SK-N-SH (cell line): ENCODE measurements at regions not wholly inside any gene's neighbourhood (a gene's known extent, or its start where the extent isn't known, plus 50 kb on each side); places are given as distances from the start of the nearest gene placed in this dataset.
A peak's percentile ranks its signal among the peaks of the same experiment; 100 is the strongest.

ENCODE experiments used
- CTCF ChIA-PET: fragments of 300-600, 350-600 bp; formaldehyde crosslinking; extraction: SDS; loops from one replicate; lab custom pipeline; 2021; lab: Yijun Ruan, JAX
- POLR2A ChIA-PET: fragments of 350-600 bp; sonication (Branson Sonifier 250); formaldehyde crosslinking; extraction: SDS; loops from one replicate; lab custom pipeline; 2020; ENCODE audit warnings: antibody characterized with exemption, inconsistent platforms; lab: Yijun Ruan, JAX
- DNase-seq: peaks from one replicate; pipeline ENCODE4 v3.0.0; 2012
- H2AFZ ChIP-seq: fragments of 200-600 bp; sonication (generic); 2 replicates; pipeline ENCODE4 v1.8.1; 2016; ENCODE audit warnings: antibody characterized with exemption, mild to moderate bottlenecking, low read depth
- H3F3A ChIP-seq: fragments of 200-600 bp; sonication (generic); replicated peaks from 2 replicates; pipeline ENCODE3; 2016; ENCODE audit warnings: antibody characterized with exemption, mild to moderate bottlenecking; ENCODE audit not compliant: insufficient read depth
- H3K27ac ChIP-seq, 2 experiments: fragments of 200-500 bp in 1 of 2; fragments of 200-600 bp in 1 of 2; sonication (Bioruptor generic) in 1 of 2; sonication (generic), shearing (Covaris generic) in 1 of 2; 2 replicates each; pipeline versions ENCODE4 v1.5.1 to v1.6.1; 2014 to 2016; ENCODE audit warnings: low read depth in 2 of 2, inconsistent platforms in 1 of 2, low read length in 1 of 2, mild to moderate bottlenecking in 1 of 2, mixed read lengths in 1 of 2
- H3K27me3 ChIP-seq: fragments of 200-600 bp; sonication (generic), shearing (Covaris generic); 2 replicates; pipeline ENCODE4 v1.6.1; 2016; ENCODE audit warnings: mixed run types; ENCODE audit not compliant: insufficient read depth
- H3K36me3 ChIP-seq, 2 experiments: fragments of 200-500 bp in 1 of 2; fragments of 200-600 bp in 1 of 2; sonication (Bioruptor generic) in 1 of 2; sonication (generic) in 1 of 2; replicated peaks in 1 of 2; 2 replicates each; pipeline versions ENCODE3 to v1.5.1; 2014 to 2016; ENCODE audit warnings: low read length in 1 of 2, mild to moderate bottlenecking in 1 of 2; ENCODE audit not compliant: insufficient read depth in 2 of 2, control insufficient read depth in 1 of 2
- H3K4me1 ChIP-seq, 2 experiments: fragments of 200-500 bp in 1 of 2; fragments of 200-600 bp in 1 of 2; sonication (Bioruptor generic) in 1 of 2; sonication (generic), shearing (Covaris generic) in 1 of 2; 2 replicates each; pipeline versions ENCODE4 v1.5.1 to v1.6.1; 2014 to 2016; ENCODE audit warnings: low read depth in 1 of 2, low read length in 1 of 2, mixed run types in 1 of 2; ENCODE audit not compliant: insufficient read depth in 2 of 2, control insufficient read depth in 1 of 2
- H3K4me2 ChIP-seq: fragments of 200-600 bp; sonication (generic), shearing (Covaris generic); 2 replicates; pipeline ENCODE4 v1.6.1; 2017; ENCODE audit warnings: mixed run types
- H3K4me3 ChIP-seq, 2 experiments: fragments of 200-500 bp in 1 of 2; fragments of 200-600 bp in 1 of 2; sonication (Bioruptor generic) in 1 of 2; sonication (generic), shearing (Covaris generic) in 1 of 2; 2 replicates each; pipeline versions ENCODE4 v1.5.1 to v1.8.1; 2014 to 2016; ENCODE audit warnings: low read depth in 2 of 2, inconsistent platforms in 1 of 2, low read length in 1 of 2, mild to moderate bottlenecking in 1 of 2, mixed read lengths in 1 of 2, moderate library complexity in 1 of 2
- H3K79me2 ChIP-seq: fragments of 200-600 bp; sonication (generic); 2 replicates; pipeline ENCODE4 v1.8.1; 2017; ENCODE audit warnings: mild to moderate bottlenecking; ENCODE audit not compliant: insufficient read depth
- H3K9ac ChIP-seq: fragments of 200-600 bp; sonication (generic); 2 replicates; pipeline ENCODE4 v1.6.1; 2017; ENCODE audit warnings: mixed run types
- H3K9me2 ChIP-seq: fragments of 200-600 bp; sonication (generic); 2 replicates; pipeline ENCODE4 v1.6.1; 2017; ENCODE audit warnings: mixed run types
- H3K9me3 ChIP-seq: fragments of 200-600 bp; sonication (generic); 2 replicates; pipeline ENCODE4 v1.6.1; 2017; ENCODE audit warnings: mixed run types, mild to moderate bottlenecking, moderate library complexity
- H4K20me1 ChIP-seq: fragments of 200-600 bp; sonication (generic); 2 replicates; pipeline ENCODE4 v1.6.1; 2017; ENCODE audit warnings: mild to moderate bottlenecking, mixed run types; ENCODE audit not compliant: insufficient read depth
- EP300 ChIP-seq, 2 experiments: IDR thresholded peaks; 2 replicates each; pipeline versions ENCODE4 v1.4.0 to v1.6.1; 2012; ENCODE audit warnings: borderline replicate concordance in 1 of 2, low read depth in 1 of 2, low read length in 1 of 2
- EZH2phosphoT487 ChIP-seq: fragments of 200-600 bp; sonication (generic); IDR thresholded peaks from 2 replicates; pipeline ENCODE4 v1.6.1; 2017; ENCODE audit warnings: low read depth, mixed run types, mild to moderate bottlenecking, antibody characterized with exemption, moderate library complexity, borderline replicate concordance
- FOSL2 ChIP-seq: IDR thresholded peaks from 2 replicates; pipeline ENCODE4 v1.4.0; 2012; ENCODE audit warnings: low read depth, mild to moderate bottlenecking, moderate library complexity, borderline replicate concordance
- GABPA ChIP-seq: IDR thresholded peaks from 2 replicates; pipeline ENCODE4 v1.4.0; 2012; ENCODE audit warnings: low read depth, mild to moderate bottlenecking
- MEF2A ChIP-seq: IDR thresholded peaks from 2 replicates; pipeline ENCODE4 v1.4.0; 2012; ENCODE audit warnings: low read depth, borderline replicate concordance
- NRF1 ChIP-seq: IDR thresholded peaks from 2 replicates; pipeline ENCODE4 v1.6.1; 2012; ENCODE audit warnings: low read depth, mild to moderate bottlenecking, low read length
- RAD21 ChIP-seq: IDR thresholded peaks from 2 replicates; pipeline ENCODE4 v1.6.1; 2012; ENCODE audit warnings: mild to moderate bottlenecking, low read length
- RCOR1 ChIP-seq: fragments of 150-350 bp; IDR thresholded peaks from 2 replicates; pipeline ENCODE4 v1.6.1; 2017; ENCODE audit warnings: antibody characterized with exemption, low read length
- SMC3 ChIP-seq: IDR thresholded peaks from 2 replicates; pipeline ENCODE4 v1.6.1; 2012; ENCODE audit warnings: low read depth, low read length, improper control_type of control experiment
- TEAD4 ChIP-seq: IDR thresholded peaks from 2 replicates; pipeline ENCODE4 v1.4.0; 2012; ENCODE audit warnings: mild to moderate bottlenecking, borderline replicate concordance; ENCODE audit not compliant: insufficient read depth
- USF1 ChIP-seq: IDR thresholded peaks from 2 replicates; pipeline ENCODE4 v1.4.0; 2012; ENCODE audit warnings: low read depth, borderline replicate concordance
- WGBS: methylation state at CpG from one replicate; pipeline ENCODE4 v1.1.6; 2017; ENCODE audit warnings: low lambda C conversion rate; 5-methylcytosine and 5-hydroxymethylcytosine counted together
- TF ChIP-seq, protein P1 (sequence below): IDR thresholded peaks from 2 replicates; pipeline ENCODE4 v1.4.0; 2012; ENCODE audit warnings: low read depth

- no peak for TF ChIP-seq EZH2phosphoT487
- TF ChIP-seq EP300 (IDR thresholded peaks at IDR 0.05; ENCODE audit: borderline replicate concordance in 1 of 2, low read depth in 1 of 2, low read length in 1 of 2), result no peak
- no peak for TF ChIP-seq GABPA
- TF ChIP-seq FOSL2, result no peak
- TF ChIP-seq RCOR1, result no peak
- TF ChIP-seq, all 33 proteins: peak for 0
- peaks cover 9% of the 10 kb centered on the region; the same call in 1 of the 2 replicates for H3K27me3 ChIP-seq
- H3K4me3 ChIP-seq, result no peak overlapping the region
- POLR2A ChIA-PET, result no interaction called here
- H3F3A ChIP-seq, result no peaks in the 10 kb centered on the region
- DNase-seq, result no peak
- peak overlapping the region in 1 of 2 experiments; percentile 7; a peak in 1 of 4 replicates for H3K27ac ChIP-seq
- no peaks in the 10 kb centered on the region for H3K9me2 ChIP-seq
- no peak overlapping the region for H3K9ac ChIP-seq
- H3K4me1 ChIP-seq, result peaks cover 4 to 51% of the 10 kb centered on the region in 2 experiments; a peak in 3 of 4 replicates
- WGBS, result 60% methylated on average over 6 of the region's 13 CpGs
- H3K4me2 ChIP-seq, result no peak overlapping the region
- no peaks in the 10 kb centered on the region for H3K79me2 ChIP-seq
- H3K36me3 ChIP-seq, result no peaks in the 10 kb centered on the region
- CTCF ChIA-PET, result interaction anchor here (0.7 to 1.4 kb wide), 4 partner anchors 9 to 113 kb away, joined by 3 to 4 read pairs (median 4); no protein-coding TSS in a partner anchor
- no peaks in the 10 kb centered on the region for H4K20me1 ChIP-seq
- no peak overlapping the region; the same call in 1 of the 2 replicates for H2AFZ ChIP-seq
- H3K9me3 ChIP-seq, result no peaks in the 10 kb centered on the region
These were observed 183.5 kb downstream of the PHETA1 start for GRCh38 chr12:111185206-111185888.

- CTCF ChIA-PET, result interaction anchor here (1.5 kb wide), 1 partner anchor 30 kb away, joined by 3 read pairs; no protein-coding TSS in a partner anchor
- Histone ChIP-seq H3K4me2 (no peak overlapping the region), H2AFZ (no peak overlapping the region), H3K36me3 (no peaks in the 10 kb centered on the region), H3K4me1 (peaks cover 4 to 62% of the 10 kb centered on the region in 2 experiments; a peak in 3 of 4 replicates), H3K27ac (no peak overlapping the region; a peak in 1 of 4 replicates), H4K20me1 (no peaks in the 10 kb centered on the region), H3K4me3 (no peak overlapping the region), H3K9ac (no peak overlapping the region), H3K9me2 (no peaks in the 10 kb centered on the region), H3K79me2 (no peaks in the 10 kb centered on the region), H3F3A (no peaks in the 10 kb centered on the region), H3K9me3 (no peaks in the 10 kb centered on the region), H3K27me3 (peaks cover 9% of the 10 kb centered on the region; the same call in 1 of the 2 replicates)
- DNase-seq, result no peak
- no peak for TF ChIP-seq SMC3
- no peak for TF ChIP-seq NRF1
- TF ChIP-seq TEAD4, result no peak
- no peak for TF ChIP-seq MEF2A
- TF ChIP-seq RAD21, result no peak
- no peak for TF ChIP-seq USF1
- TF ChIP-seq, protein P1, sequence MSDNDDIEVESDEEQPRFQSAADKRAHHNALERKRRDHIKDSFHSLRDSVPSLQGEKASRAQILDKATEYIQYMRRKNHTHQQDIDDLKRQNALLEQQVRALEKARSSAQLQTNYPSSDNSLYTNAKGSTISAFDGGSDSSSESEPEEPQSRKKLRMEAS, result no peak
- POLR2A ChIA-PET, result no interaction called here
- 52% methylated on average over 1 of the region's 1 CpG for WGBS
These were observed 184.7 kb downstream of the PHETA1 start for GRCh38 chr12:111184161-111184560.
